Astrocyte of the hippocampus (primary cell): ENCODE measurements at regions not wholly inside any gene's neighbourhood (a gene's known extent, or its start where the extent isn't known, plus 50 kb on each side); places are given as distances from the start of the nearest gene placed in this dataset.
"Not testable (repeated sequence)": the region's sequence is repeated elsewhere in the genome, so short reads cannot be mapped to it uniquely, and the experiment has no call there.

Source experiments
- DNase-seq: peaks from one replicate; pipeline ENCODE4 v3.0.0; 2011; ENCODE audit warnings: low read depth, low spot score

- no peak for DNase-seq
Observed at GRCh38 chr3:21238661-21239060, 512.3 kb downstream of the ZNF385D start.

- DNase-seq = peak; percentile 69
Observed at GRCh38 chr3:21237638-21238037, 513.4 kb downstream of the ZNF385D start.

- no peak for DNase-seq
Observed at GRCh38 chr3:21235491-21235890, 515.5 kb downstream of the ZNF385D start.

GRCh38 chr3:21234933-21235332, 516.1 kb downstream of the ZNF385D start:
- no peak for DNase-seq

GRCh38 chr3:21229426-21230135, 521.4 kb downstream of the ZNF385D start:
- DNase-seq = no peak

- no peak for DNase-seq
Observed at GRCh38 chr3:21226086-21226485, 524.9 kb downstream of the ZNF385D start.

GRCh38 chr3:21220944-21221343, 530.1 kb downstream of the ZNF385D start:
- no peak for DNase-seq

- DNase-seq = no peak
Observed at GRCh38 chr3:21216598-21216997, 534.4 kb downstream of the ZNF385D start.

- DNase-seq = not testable (repeated sequence)
Observed at GRCh38 chr3:21204122-21204521, 546.9 kb downstream of the ZNF385D start.

- DNase-seq = no peak
Observed at GRCh38 chr3:21195203-21195602, 555.8 kb downstream of the ZNF385D start.

GRCh38 chr3:21194036-21194435, 557.0 kb downstream of the ZNF385D start:
- not testable (repeated sequence) for DNase-seq

GRCh38 chr3:21188459-21188858, 562.6 kb downstream of the ZNF385D start:
- no peak for DNase-seq

GRCh38 chr3:21185816-21186314, 565.1 kb downstream of the ZNF385D start:
- no peak for DNase-seq

GRCh38 chr3:21174461-21174860, 576.5 kb downstream of the ZNF385D start:
- DNase-seq = peak; percentile 52

GRCh38 chr3:21170964-21171363, 580.0 kb downstream of the ZNF385D start:
- peak; percentile 8 for DNase-seq

GRCh38 chr3:21169948-21170347, 581.1 kb downstream of the ZNF385D start:
- no peak for DNase-seq

GRCh38 chr3:21168471-21168870, 582.5 kb downstream of the ZNF385D start:
- no peak for DNase-seq

- no peak for DNase-seq
Observed at GRCh38 chr3:21163956-21164355, 587.1 kb downstream of the ZNF385D start.

- DNase-seq = no peak
Observed at GRCh38 chr3:21159543-21159906, 591.5 kb downstream of the ZNF385D start.

- no peak for DNase-seq
Observed at GRCh38 chr3:21158861-21159542, 592.0 kb downstream of the ZNF385D start.

- no peak for DNase-seq
Observed at GRCh38 chr3:21154911-21155310, 596.1 kb downstream of the ZNF385D start.

- DNase-seq = no peak
Observed at GRCh38 chr3:21152555-21152954, 598.5 kb downstream of the ZNF385D start.

GRCh38 chr3:21142949-21143348, 608.1 kb downstream of the ZNF385D start:
- DNase-seq = no peak
